GM12878 (cell line): ENCODE measurements at regions not wholly inside any gene's neighbourhood (a gene's known extent, or its start where the extent isn't known, plus 50 kb on each side); places are given as distances from the start of the nearest gene placed in this dataset.
"Not testable (repeated sequence)": the region's sequence is repeated elsewhere in the genome, so short reads cannot be mapped to it uniquely, and the experiment has no call there.

Experiments used
- ATAC-seq: fragments of 200-7000 bp; cut with Tn5 transposase; 3 replicates; pipeline ENCODE4 v1.9.1; 2020; ENCODE audit warnings: mild to moderate bottlenecking, moderate library complexity
- BruUV-seq: library from RNA; stranded (reverse); fragments of 400-500 nt; replicated peaks from 2 replicates; lab custom pipeline; 2021; lab: Mats Ljungman, UMichigan
- CTCF ChIA-PET: fragments of 300-600 bp; sonication (Branson Sonifier 250); formaldehyde crosslinking; extraction: SDS; loops from one replicate; lab custom pipeline; 2021; ENCODE audit warnings: inconsistent platforms; lab: Yijun Ruan, JAX
- POLR2A ChIA-PET: fragments of 350-600 bp; formaldehyde crosslinking; extraction: SDS; loops from one replicate; lab custom pipeline; 2021; ENCODE audit warnings: inconsistent platforms; lab: Charles Lee
- RAD21 ChIA-PET: fragments of 300-600 bp; sonication (Branson Sonifier 250); formaldehyde crosslinking; loops from one replicate; lab custom pipeline; 2023; ENCODE audit warnings: antibody characterized with exemption; ENCODE audit not compliant: unreplicated experiment; lab: Charles Lee
- SMC1A ChIA-PET: fragments of 300-600 bp; sonication (Branson Sonifier 250); formaldehyde crosslinking; loops from one replicate; lab custom pipeline; 2023; ENCODE audit not compliant: unreplicated experiment, uncharacterized antibody; lab: Charles Lee
- DNase-seq: peaks from one replicate; pipeline ENCODE4 v3.0.0-alpha.2; 2011; ENCODE audit warnings: low read depth, low spot score
- FAIRE-seq: peaks from 3 replicates; lab custom pipeline; 2011; peaks lifted over from hg19 to GRCh38; lab: Jason Lieb, UNC
- H2AFZ ChIP-seq: 2 replicates; pipeline ENCODE4 v1.6.0; 2011; ENCODE audit warnings: low read depth, low read length, control low read depth; ENCODE audit not compliant: control insufficient read depth
- H3K27ac ChIP-seq: 2 replicates; pipeline ENCODE4 v1.5.1; 2011; ENCODE audit warnings: control low read depth; ENCODE audit not compliant: control insufficient read depth, insufficient read depth
- H3K27me3 ChIP-seq, 2 experiments: replicated peaks in 1 of 2; 2 replicates each; pipeline versions ENCODE4 v1.6.0 to v1.6.1; 2011; ENCODE audit warnings: low read length in 1 of 2; ENCODE audit not compliant: control insufficient read depth in 2 of 2, insufficient read depth in 2 of 2
- H3K36me3 ChIP-seq, 2 experiments: 2 replicates each; pipeline ENCODE4 v1.5.1; 2011; ENCODE audit warnings: low read length in 1 of 2; ENCODE audit not compliant: control insufficient read depth in 2 of 2, insufficient read depth in 2 of 2
- H3K4me1 ChIP-seq: 2 replicates; pipeline ENCODE4 v1.6.1; 2011; ENCODE audit warnings: mild to moderate bottlenecking, low read length, moderate library complexity, mixed read lengths; ENCODE audit not compliant: control insufficient read depth, insufficient read depth
- H3K4me2 ChIP-seq: 2 replicates; pipeline ENCODE4 v1.6.0; 2011; ENCODE audit warnings: control low read depth; ENCODE audit not compliant: control insufficient read depth, insufficient read depth
- H3K4me3 ChIP-seq: fragments of 200-600 bp; sonication (generic); 2 replicates; pipeline ENCODE4 v1.5.1; 2016
- H3K79me2 ChIP-seq: 2 replicates; pipeline ENCODE4 v1.6.0; 2011; ENCODE audit warnings: low read length; ENCODE audit not compliant: control insufficient read depth, insufficient read depth
- H3K9ac ChIP-seq: 2 replicates; pipeline ENCODE4 v1.8.0; 2011; ENCODE audit warnings: low read length, control low read depth, mixed read lengths; ENCODE audit not compliant: control insufficient read depth, insufficient read depth
- H3K9me3 ChIP-seq: replicated peaks from 3 replicates; pipeline ENCODE4 v1.5.1; 2011; ENCODE audit warnings: mild to moderate bottlenecking, low read length; ENCODE audit not compliant: control insufficient read depth, insufficient read depth
- H4K20me1 ChIP-seq: 2 replicates; pipeline ENCODE4 v1.6.0; 2011; ENCODE audit not compliant: control insufficient read depth, insufficient read depth
- ETV6 ChIP-seq, 2 experiments: fragments of 450-650 bp in 1 of 2; IDR thresholded peaks in 1 of 2; conservative IDR thresholded peaks in 1 of 2; 2 replicates each; pipeline ENCODE4 v1.6.1; 2014; ENCODE audit warnings: antibody characterized with exemption in 1 of 2, borderline replicate concordance in 1 of 2, low read depth in 1 of 2, mild to moderate bottlenecking in 1 of 2, moderate library complexity in 1 of 2
- KAT2A ChIP-seq: conservative IDR thresholded peaks from 2 replicates; pipeline ENCODE4 v1.6.1; 2011; ENCODE audit warnings: low read depth, low read length; ENCODE audit not compliant: control insufficient read depth
- PML ChIP-seq: IDR thresholded peaks from 2 replicates; pipeline ENCODE4 v1.6.1; 2012; ENCODE audit warnings: low read length, inconsistent platforms
- RAD21 ChIP-seq: IDR thresholded peaks from 2 replicates; pipeline ENCODE4 v1.6.1; 2011; ENCODE audit warnings: mild to moderate bottlenecking, low read depth, low read length, moderate library complexity; ENCODE audit not compliant: insufficient read depth
- SIX5 ChIP-seq: IDR thresholded peaks from 2 replicates; pipeline ENCODE4 v1.6.1; 2011; ENCODE audit warnings: mild to moderate bottlenecking, low read depth, low read length, moderate library complexity; ENCODE audit not compliant: severe bottlenecking
- SUZ12 ChIP-seq: fragments of 200-600 bp; sonication (generic); IDR thresholded peaks from one replicate; pipeline ENCODE4 v1.6.1; 2018; ENCODE audit warnings: antibody characterized with exemption, mild to moderate bottlenecking; ENCODE audit not compliant: unreplicated experiment
- TAF1 ChIP-seq: IDR thresholded peaks from 2 replicates; pipeline ENCODE4 v1.6.1; 2011; ENCODE audit warnings: mild to moderate bottlenecking, low read depth, low read length, borderline replicate concordance
- ZBED1 ChIP-seq: IDR thresholded peaks from 2 replicates; pipeline ENCODE4 v1.6.1; 2016; ENCODE audit warnings: borderline replicate concordance
- WGBS: methylation state at CpG from one replicate; pipeline ENCODE4 v1.1.6; 2016; ENCODE audit warnings: low lambda C conversion rate; ENCODE audit not compliant: insufficient replicate concordance, insufficient coverage; ENCODE audit errors: missing lambda C conversion rate; 5-methylcytosine and 5-hydroxymethylcytosine counted together
- in situ Hi-C: fragments of 300-500 bp; cut with MboI; formaldehyde crosslinking; loops from 9 replicates; pipeline ENCODE4 v1.14.3; 2018; ENCODE audit warnings: mixed read lengths
- intact Hi-C: fragments of 100-400 bp; cut with micrococcal nuclease; formaldehyde crosslinking; loops from one replicate; pipeline ENCODE4 v1.14.2; 2022; ENCODE audit not compliant: unreplicated experiment
- TF ChIP-seq, protein P1 (sequence below): fragments of 450-650 bp; IDR thresholded peaks from 2 replicates; pipeline ENCODE4 v1.6.1; 2017; ENCODE audit warnings: mild to moderate bottlenecking, moderate library complexity
- TF ChIP-seq, protein P2 (sequence below): fragments of 450-650 bp; IDR thresholded peaks from 2 replicates; pipeline ENCODE4 v1.6.1; 2014; ENCODE audit warnings: mild to moderate bottlenecking
- TF ChIP-seq, protein P3 (sequence below): IDR thresholded peaks from 2 replicates; pipeline ENCODE4 v1.6.1; 2012; ENCODE audit warnings: low read depth, low read length, improper control_type of control experiment

- H3K4me3 ChIP-seq, H3K36me3 ChIP-seq, H3K4me1 ChIP-seq, ATAC-seq, DNase-seq, H2AFZ ChIP-seq, RAD21 ChIA-PET, SMC1A ChIA-PET, BruUV-seq, H4K20me1 ChIP-seq, FAIRE-seq, H3K4me2 ChIP-seq, H3K27me3 ChIP-seq, H3K79me2 ChIP-seq, intact Hi-C loops, H3K27ac ChIP-seq, H3K9me3 ChIP-seq, H3K9ac ChIP-seq, in situ Hi-C loops: not testable (repeated sequence)
- ChIA-PET CTCF (interaction anchor here (0.6 kb wide), 1 partner anchor 85 kb away, joined by 3 read pairs; no protein-coding TSS in a partner anchor), POLR2A (interaction anchor here (0.7 kb wide), 1 partner anchor 92 kb away, joined by 3 read pairs; no protein-coding TSS in a partner anchor)
- 41% methylated on average over 9 of the region's 9 CpGs for WGBS
These were observed 98.7 kb downstream of the PTPRS start for GRCh38 chr19:5241896-5242295.

DNA sequence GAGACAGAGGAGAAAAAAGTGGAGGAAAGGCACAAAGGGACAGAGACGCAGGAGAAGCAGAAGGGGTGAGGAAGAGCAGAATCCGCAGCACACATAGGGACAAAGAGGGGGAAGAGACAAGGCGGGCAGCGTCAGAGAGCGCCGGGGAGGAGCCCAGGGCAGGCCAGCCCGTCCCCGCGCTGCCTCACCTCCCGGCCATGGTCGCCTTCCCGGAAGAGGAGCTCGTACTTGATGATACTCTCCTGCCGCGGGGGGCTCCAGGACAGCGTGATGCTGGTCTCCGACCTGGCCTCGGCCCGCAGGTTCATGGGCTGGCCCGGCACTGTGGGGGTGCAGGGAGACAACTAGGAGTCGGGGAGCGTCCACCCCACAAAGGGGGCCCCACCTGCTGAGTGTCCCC, 100.6 kb downstream of the PTPRS start:
- no peaks in the 10 kb centered on the region for H3K36me3 ChIP-seq
- FAIRE-seq (no peak), DNase-seq (no peak), ATAC-seq (no peak)
- RAD21 ChIA-PET, result no interaction called here
- in situ Hi-C loops (no loop called here), intact Hi-C loops (no loop called here)
- POLR2A ChIA-PET, result no interaction called here
- 77% methylated on average over 18 of the region's 22 CpGs for WGBS
- H2AFZ ChIP-seq, result no peak overlapping the region
- no peak overlapping the region for H3K27ac ChIP-seq
- H3K9me3 ChIP-seq, result no peaks in the 10 kb centered on the region
- SMC1A ChIA-PET, result no interaction called here
- no peak overlapping the region for H3K4me2 ChIP-seq
- no peaks in the 10 kb centered on the region for H3K4me1 ChIP-seq
- no TSS peak for BruUV-seq
- no peaks in the 10 kb centered on the region for H3K27me3 ChIP-seq
- TF ChIP-seq TAF1 (no peak), RAD21 (no peak), SIX5 (no peak), SUZ12 (no peak), PML (no peak), KAT2A (no peak), ETV6 (conservative IDR thresholded peaks at IDR 0.05 in 1 of 2, IDR thresholded peaks at IDR 0.05 in 1 of 2; ENCODE audit: borderline replicate concordance in 1 of 2, low read depth in 1 of 2) (no peak), ZBED1 (no peak)
- TF ChIP-seq, protein P1, sequence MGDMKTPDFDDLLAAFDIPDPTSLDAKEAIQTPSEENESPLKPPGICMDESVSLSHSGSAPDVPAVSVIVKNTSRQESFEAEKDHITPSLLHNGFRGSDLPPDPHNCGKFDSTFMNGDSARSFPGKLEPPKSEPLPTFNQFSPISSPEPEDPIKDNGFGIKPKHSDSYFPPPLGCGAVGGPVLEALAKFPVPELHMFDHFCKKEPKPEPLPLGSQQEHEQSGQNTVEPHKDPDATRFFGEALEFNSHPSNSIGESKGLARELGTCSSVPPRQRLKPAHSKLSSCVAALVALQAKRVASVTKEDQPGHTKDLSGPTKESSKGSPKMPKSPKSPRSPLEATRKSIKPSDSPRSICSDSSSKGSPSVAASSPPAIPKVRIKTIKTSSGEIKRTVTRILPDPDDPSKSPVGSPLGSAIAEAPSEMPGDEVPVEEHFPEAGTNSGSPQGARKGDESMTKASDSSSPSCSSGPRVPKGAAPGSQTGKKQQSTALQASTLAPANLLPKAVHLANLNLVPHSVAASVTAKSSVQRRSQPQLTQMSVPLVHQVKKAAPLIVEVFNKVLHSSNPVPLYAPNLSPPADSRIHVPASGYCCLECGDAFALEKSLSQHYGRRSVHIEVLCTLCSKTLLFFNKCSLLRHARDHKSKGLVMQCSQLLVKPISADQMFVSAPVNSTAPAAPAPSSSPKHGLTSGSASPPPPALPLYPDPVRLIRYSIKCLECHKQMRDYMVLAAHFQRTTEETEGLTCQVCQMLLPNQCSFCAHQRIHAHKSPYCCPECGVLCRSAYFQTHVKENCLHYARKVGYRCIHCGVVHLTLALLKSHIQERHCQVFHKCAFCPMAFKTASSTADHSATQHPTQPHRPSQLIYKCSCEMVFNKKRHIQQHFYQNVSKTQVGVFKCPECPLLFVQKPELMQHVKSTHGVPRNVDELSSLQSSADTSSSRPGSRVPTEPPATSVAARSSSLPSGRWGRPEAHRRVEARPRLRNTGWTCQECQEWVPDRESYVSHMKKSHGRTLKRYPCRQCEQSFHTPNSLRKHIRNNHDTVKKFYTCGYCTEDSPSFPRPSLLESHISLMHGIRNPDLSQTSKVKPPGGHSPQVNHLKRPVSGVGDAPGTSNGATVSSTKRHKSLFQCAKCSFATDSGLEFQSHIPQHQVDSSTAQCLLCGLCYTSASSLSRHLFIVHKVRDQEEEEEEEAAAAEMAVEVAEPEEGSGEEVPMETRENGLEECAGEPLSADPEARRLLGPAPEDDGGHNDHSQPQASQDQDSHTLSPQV, result no peak
- TF ChIP-seq, protein P2, sequence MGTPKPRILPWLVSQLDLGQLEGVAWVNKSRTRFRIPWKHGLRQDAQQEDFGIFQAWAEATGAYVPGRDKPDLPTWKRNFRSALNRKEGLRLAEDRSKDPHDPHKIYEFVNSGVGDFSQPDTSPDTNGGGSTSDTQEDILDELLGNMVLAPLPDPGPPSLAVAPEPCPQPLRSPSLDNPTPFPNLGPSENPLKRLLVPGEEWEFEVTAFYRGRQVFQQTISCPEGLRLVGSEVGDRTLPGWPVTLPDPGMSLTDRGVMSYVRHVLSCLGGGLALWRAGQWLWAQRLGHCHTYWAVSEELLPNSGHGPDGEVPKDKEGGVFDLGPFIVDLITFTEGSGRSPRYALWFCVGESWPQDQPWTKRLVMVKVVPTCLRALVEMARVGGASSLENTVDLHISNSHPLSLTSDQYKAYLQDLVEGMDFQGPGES, result no peak
- TF ChIP-seq, protein P3, sequence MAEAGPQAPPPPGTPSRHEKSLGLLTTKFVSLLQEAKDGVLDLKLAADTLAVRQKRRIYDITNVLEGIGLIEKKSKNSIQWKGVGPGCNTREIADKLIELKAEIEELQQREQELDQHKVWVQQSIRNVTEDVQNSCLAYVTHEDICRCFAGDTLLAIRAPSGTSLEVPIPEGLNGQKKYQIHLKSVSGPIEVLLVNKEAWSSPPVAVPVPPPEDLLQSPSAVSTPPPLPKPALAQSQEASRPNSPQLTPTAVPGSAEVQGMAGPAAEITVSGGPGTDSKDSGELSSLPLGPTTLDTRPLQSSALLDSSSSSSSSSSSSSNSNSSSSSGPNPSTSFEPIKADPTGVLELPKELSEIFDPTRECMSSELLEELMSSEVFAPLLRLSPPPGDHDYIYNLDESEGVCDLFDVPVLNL, result no peak
- no peak overlapping the region for H3K4me3 ChIP-seq
- H4K20me1 ChIP-seq, result no peaks in the 10 kb centered on the region
- CTCF ChIA-PET, result no interaction called here
- H3K9ac ChIP-seq, result no peak overlapping the region
- no peaks in the 10 kb centered on the region for H3K79me2 ChIP-seq
